GM20000 (cell line): ENCODE measurements at regions not wholly inside any gene's neighbourhood (a gene's known extent, or its start where the extent isn't known, plus 50 kb on each side); places are given as distances from the start of the nearest gene placed in this dataset.

ENCODE experiments used
- DNase-seq: peaks from one replicate; pipeline ENCODE4 v3.0.0; 2012; ENCODE audit warnings: low spot score
- TF ChIP-seq, protein P1 (sequence below): IDR thresholded peaks from 2 replicates; pipeline ENCODE4 v1.5.1; 2012; ENCODE audit warnings: mild to moderate bottlenecking, control low read depth; ENCODE audit errors: extremely low read depth, missing control alignments

DNA sequence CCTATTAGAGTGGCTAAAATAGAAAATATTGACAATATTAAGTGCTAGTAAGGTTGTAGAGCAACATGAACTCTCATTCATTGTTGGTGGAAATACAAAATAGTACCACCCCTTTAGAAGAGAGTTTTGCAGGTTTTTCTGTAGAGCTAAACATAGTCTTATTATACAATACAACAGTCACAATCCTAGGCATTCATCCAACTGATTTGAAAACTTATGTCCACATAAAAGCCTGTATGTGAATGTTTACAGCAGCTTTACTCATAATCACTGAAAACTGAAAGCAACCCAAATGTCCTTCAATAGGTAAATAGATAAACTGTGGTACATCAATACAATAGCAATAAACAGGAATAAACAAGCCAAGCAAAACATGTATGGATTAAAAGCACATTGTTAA, 127.2 kb upstream of the PRNP start:
- TF ChIP-seq, protein P1, sequence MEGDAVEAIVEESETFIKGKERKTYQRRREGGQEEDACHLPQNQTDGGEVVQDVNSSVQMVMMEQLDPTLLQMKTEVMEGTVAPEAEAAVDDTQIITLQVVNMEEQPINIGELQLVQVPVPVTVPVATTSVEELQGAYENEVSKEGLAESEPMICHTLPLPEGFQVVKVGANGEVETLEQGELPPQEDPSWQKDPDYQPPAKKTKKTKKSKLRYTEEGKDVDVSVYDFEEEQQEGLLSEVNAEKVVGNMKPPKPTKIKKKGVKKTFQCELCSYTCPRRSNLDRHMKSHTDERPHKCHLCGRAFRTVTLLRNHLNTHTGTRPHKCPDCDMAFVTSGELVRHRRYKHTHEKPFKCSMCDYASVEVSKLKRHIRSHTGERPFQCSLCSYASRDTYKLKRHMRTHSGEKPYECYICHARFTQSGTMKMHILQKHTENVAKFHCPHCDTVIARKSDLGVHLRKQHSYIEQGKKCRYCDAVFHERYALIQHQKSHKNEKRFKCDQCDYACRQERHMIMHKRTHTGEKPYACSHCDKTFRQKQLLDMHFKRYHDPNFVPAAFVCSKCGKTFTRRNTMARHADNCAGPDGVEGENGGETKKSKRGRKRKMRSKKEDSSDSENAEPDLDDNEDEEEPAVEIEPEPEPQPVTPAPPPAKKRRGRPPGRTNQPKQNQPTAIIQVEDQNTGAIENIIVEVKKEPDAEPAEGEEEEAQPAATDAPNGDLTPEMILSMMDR, result no peak
- no peak for DNase-seq

DNA sequence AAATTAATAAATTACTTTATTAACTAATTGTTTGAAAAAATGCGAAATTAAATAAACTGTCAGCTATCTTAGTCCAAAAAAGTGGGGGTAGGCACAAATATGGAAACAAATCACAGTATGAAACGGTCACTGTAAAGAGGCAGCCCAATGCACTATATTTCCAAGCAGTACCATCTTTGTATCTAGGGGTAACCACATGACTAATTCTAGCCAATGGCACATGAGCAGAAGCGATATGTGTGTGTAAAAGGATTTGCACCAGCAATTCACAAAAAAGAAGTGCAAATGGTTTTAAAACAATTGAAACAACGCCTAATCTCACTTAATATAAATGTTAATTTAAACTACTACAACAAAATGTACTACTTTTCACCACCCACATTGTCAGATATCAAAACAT, 129.5 kb upstream of the PRNP start:
- TF ChIP-seq, protein P1, result no peak

DNA sequence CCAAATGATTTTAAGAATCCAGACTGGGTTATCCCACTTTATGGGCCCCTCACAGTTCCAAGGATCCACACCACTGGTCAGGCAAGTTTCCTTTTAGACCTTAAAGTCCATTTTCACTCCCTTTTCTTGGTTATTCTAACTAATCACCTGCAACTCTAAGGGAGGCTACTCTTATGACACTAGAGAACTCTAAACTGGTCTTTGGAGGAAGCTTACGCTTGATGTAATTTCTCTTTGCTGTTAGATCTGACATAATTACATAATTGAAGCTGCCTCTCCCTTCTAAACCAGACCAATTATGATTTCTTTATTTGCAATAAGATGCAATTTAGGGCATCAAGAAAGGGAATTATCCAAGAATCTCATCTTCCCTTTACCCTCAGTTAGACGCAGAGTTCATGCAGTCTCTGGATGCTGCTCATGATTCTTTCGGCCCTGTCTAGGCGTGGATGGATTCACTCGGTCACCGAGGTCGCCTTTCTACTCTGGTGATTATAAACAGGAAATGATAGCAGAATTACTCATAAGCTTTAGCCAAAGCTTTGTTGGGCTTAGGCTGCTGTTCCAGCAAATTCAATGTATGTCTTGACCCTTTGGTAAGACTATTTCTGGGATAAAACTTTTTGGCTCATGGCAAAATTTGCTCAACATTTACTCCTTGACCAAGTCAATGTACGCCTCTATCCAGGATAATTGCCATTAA, 130.9 kb upstream of the PRNP start:
- no peak for DNase-seq
- TF ChIP-seq, protein P1, result no peak

More for the DNA sequence above, 129.5 kb upstream of the PRNP start:
- no peak for DNase-seq

DNA sequence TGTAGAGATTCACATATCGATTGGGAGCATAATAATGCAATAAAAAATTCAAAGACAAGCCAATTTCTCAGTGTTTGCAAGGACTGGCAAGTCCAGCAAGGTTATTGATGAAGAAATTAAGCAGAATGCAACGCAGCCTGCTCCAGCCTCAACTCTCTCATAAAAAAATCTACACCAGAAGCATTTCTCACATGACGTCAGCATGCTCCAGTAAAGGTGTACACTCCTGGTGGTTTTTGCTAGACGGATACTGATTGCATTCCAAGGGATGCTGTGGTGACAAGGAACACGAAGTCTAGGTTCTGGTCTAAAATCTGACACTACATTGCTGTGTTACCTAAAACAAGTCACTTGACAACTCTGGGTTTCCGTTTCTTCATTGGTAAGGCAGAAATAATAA, 131.9 kb upstream of the PRNP start:
- no peak for DNase-seq
- TF ChIP-seq, protein P1, result no peak

DNA sequence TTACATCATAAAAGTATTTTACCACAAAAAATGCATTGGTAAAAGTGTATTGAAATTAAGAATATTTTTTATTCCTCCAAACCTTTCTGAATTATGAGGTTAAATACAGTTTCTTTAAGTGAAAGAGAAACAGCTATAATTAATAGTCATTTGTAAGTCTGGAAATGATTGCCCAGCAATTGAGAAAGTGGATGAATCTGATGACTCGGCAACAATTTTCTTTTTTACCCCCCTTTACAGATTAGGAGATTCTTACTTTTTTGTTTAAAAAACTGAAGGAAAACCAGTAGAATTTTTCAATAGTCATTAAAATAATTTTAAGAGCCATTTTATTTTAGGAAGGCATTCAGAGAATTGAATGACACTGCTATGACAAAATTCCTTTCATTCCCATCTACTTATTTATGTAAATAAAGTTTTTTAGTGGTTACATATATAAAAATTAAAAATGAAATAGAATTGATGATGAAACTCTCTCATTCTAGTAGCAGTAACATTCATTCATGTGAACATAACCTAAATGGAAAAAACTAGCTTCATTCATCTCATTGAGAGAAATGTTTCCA, 134.1 kb upstream of the PRNP start:
- TF ChIP-seq, protein P1, result no peak
- DNase-seq, result no peak

DNA sequence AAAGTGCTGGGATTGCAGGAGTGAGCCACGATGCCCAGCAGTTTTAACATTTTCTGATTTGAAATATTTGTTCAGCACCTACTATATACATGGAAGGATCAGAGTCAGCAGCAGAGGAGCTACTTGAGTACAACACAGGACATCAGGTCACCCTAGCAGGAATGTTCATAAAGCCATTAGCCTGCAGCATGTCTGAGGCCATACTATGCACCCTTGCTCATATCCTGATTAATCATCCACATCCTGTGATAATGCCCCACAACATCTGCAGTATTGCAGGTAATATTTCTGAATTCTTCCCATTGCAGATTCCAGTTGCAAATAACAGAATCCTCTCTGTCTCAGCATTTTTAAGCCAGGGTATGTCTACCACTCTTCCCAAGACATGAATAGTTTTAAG, 135.5 kb upstream of the PRNP start:
- TF ChIP-seq, protein P1, result no peak
- no peak for DNase-seq

DNA sequence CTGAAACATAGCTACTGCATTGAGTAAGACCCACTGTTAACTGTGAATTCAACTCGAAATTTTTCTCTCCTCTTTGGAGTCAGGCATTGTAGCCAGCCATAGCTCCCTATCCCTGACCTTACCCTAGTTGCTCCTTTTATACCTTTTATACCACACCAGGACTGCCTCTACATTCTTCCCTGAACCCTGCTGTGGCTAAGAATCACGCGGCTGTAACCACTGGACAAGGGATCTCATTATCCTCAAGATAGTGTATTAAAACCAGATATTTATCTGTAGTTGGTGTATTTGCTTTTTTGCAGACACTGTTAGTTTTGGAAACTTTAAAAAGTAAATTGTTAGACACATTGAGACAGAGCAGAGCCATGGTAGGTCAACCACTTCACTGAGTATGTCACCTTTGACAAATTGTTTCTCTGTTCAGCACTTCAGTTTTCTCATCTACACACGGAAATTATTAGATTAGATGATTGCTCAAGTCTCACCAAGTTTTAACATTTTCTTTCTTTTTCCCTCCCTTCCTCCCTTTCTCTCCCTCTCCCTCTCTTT, 136.5 kb upstream of the PRNP start:
- TF ChIP-seq, protein P1, result no peak
- DNase-seq, result no peak
